AG09309 (cell line): ENCODE measurements at regions not wholly inside any gene's neighbourhood (a gene's known extent, or its start where the extent isn't known, plus 50 kb on each side); places are given as distances from the start of the nearest gene placed in this dataset.

Source experiments
- DNase-seq: peaks from one replicate; pipeline ENCODE4 v3.0.0-alpha.2; 2010; ENCODE audit warnings: low read depth
- H3K4me3 ChIP-seq: 2 replicates; pipeline ENCODE4 v1.5.1; 2011; ENCODE audit warnings: mild to moderate bottlenecking, low read depth, low read length, moderate library complexity; ENCODE audit not compliant: control insufficient read depth
- TF ChIP-seq, protein P1 (sequence below): IDR thresholded peaks from 2 replicates; pipeline ENCODE4 v1.5.1; 2011; ENCODE audit warnings: mild to moderate bottlenecking, low read depth, low read length, inconsistent platforms; ENCODE audit not compliant: insufficient read depth, control insufficient read depth; ENCODE audit errors: missing control alignments

GRCh38 chr9:80946496-80947170 lies 742.7 kb downstream of the TLE1 start:
- no peak overlapping the region for H3K4me3 ChIP-seq
- TF ChIP-seq, protein P1, sequence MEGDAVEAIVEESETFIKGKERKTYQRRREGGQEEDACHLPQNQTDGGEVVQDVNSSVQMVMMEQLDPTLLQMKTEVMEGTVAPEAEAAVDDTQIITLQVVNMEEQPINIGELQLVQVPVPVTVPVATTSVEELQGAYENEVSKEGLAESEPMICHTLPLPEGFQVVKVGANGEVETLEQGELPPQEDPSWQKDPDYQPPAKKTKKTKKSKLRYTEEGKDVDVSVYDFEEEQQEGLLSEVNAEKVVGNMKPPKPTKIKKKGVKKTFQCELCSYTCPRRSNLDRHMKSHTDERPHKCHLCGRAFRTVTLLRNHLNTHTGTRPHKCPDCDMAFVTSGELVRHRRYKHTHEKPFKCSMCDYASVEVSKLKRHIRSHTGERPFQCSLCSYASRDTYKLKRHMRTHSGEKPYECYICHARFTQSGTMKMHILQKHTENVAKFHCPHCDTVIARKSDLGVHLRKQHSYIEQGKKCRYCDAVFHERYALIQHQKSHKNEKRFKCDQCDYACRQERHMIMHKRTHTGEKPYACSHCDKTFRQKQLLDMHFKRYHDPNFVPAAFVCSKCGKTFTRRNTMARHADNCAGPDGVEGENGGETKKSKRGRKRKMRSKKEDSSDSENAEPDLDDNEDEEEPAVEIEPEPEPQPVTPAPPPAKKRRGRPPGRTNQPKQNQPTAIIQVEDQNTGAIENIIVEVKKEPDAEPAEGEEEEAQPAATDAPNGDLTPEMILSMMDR, result no peak
- no peak for DNase-seq

DNA sequence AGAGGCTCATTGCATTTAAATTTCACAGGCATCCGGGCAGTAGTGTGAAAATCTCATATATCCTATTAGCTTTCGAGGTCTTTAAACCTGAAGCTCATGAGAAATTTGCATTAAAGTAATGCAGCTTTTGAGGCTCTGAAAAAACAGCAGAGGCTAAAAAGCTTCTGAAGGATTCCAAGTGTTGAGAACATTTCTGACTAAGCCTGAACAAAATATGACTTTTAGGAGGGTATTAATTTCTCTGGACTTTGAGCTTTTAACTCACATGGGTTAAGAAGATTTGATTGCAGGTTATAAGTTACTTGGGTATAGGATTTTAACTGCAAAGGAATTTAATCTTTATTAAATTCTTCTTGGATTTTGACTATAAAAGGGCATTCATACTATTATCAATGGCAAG lies 743.9 kb downstream of the TLE1 start:
- H3K4me3 ChIP-seq, result no peak overlapping the region
- TF ChIP-seq, protein P1, result no peak
- DNase-seq, result no peak

GRCh38 chr9:80937645-80938044 lies 751.7 kb downstream of the TLE1 start:
- no peak overlapping the region for H3K4me3 ChIP-seq
- DNase-seq, result no peak
- TF ChIP-seq, protein P1, result no peak

GRCh38 chr9:80934095-80934494 lies 755.3 kb downstream of the TLE1 start:
- H3K4me3 ChIP-seq, result no peak overlapping the region
- no peak for DNase-seq
- TF ChIP-seq, protein P1, result no peak

- TF ChIP-seq, protein P1, result no peak
- DNase-seq, result no peak
- H3K4me3 ChIP-seq, result no peak overlapping the region
Measured at GRCh38 chr9:80932947-80933780, 756.2 kb downstream of the TLE1 start.

DNA sequence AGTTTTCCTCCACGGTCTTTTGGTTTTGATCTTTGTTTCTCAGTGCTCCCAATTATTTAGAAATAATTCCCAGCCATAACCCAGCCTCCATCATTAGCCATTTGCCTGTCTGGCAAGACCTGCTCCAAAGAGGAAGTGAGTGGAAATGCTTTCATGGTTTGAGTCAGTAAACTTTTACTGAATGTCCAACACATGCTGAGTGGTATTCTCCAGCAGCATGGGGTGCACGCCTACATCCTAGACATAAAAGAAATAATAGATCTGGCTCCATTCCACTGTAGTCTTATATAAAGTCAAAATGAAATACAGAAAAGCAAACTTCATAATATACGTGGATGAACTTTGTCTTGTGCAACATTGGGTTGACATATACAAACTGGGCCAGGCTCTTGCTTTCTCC lies 757.2 kb downstream of the TLE1 start:
- TF ChIP-seq, protein P1, result no peak
- DNase-seq, result no peak
- H3K4me3 ChIP-seq, result no peak overlapping the region
